HG03060 (cell line): ENCODE measurements at regions not wholly inside any gene's neighbourhood (a gene's known extent, or its start where the extent isn't known, plus 50 kb on each side); places are given as distances from the start of the nearest gene placed in this dataset.
A peak's percentile ranks its signal among the peaks of the same experiment; 100 is the strongest.

Experiments used
- ATAC-seq: cut with Tn5 transposase; IDR thresholded peaks from one replicate; pipeline ENCODE4 v1.9.1; 2021; ENCODE audit warnings: low read depth, moderate number of reproducible peaks; ENCODE audit not compliant: unreplicated experiment

DNA sequence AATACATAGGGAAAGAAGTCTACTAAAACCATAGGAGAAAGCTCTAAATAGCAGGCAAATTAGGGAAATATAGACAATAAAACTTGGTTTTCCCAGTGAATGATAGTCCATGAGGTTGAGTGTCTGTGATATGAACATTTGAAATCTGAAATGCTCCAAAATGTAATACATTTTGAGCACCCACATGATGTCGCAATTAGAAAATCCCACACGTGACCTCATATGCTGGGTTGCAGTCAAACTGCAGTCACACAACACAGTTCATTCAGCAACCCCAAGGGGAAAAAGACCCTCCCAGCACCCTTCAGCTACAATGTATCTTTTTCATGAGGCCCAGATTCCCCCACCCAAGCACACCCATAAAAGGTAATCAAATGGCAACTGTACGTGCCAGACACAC is 155.6 kb downstream of the BTC start:
- no peak for ATAC-seq

DNA sequence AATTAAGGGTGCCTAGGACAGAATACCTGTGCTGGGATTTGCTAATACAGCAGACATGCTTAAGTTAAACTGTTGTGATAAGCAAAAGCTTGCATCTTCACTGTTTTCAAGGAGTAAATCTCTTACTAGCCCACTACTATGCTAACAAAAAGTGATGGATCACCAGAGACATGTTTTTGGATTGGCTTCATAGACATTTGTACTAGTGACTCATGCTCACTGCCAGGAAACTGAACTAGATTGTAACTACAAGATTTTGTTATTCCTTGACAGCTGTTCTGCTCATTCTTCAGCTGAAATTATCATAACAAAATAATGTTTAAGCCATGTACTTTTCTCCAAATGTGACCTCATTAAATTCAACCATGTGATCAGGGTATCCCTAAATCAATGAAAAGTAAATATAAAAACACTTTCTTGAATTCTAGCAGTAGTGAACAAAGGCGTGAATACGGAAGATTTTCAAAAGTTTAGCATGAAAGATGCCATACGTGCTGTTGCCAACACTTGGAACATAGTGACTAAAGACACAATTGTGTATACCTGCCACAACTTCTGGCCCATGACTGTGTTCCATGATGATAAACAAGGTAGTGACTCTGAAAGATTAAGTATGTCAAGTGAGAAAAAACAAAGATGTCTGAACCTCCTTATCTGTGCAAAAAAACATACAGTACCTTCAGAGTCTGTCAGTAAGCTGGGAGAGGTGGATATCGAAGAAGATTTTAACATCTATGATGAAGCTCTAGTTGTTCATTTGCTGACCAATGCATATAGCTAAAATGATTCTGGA is 154.0 kb downstream of the BTC start:
- no peak for ATAC-seq

- ATAC-seq, result no peak
These were observed 152.3 kb downstream of the BTC start for GRCh38 chr4:74642006-74642405.

DNA sequence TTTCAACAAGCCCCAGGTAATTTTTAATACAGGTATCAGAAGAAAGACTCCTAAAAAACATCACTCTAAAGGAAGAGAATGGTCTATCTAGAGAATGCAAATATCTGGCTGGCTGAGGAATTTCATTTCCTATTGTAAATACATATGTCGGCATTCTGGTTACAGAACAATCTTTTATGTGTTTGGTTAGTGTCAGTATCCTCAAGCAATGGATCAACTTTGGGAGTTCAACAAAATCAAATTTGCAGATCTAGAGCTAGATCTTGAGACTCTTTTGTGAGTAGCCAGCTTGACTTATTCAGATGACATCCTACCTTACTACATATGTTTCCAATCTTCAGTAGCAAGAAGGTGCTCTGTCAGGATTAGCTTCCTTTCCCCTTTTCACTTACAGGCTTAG is 145.1 kb downstream of the BTC start:
- ATAC-seq, result no peak

GRCh38 chr4:74651198-74651597 is 143.1 kb downstream of the BTC start:
- no peak for ATAC-seq

DNA sequence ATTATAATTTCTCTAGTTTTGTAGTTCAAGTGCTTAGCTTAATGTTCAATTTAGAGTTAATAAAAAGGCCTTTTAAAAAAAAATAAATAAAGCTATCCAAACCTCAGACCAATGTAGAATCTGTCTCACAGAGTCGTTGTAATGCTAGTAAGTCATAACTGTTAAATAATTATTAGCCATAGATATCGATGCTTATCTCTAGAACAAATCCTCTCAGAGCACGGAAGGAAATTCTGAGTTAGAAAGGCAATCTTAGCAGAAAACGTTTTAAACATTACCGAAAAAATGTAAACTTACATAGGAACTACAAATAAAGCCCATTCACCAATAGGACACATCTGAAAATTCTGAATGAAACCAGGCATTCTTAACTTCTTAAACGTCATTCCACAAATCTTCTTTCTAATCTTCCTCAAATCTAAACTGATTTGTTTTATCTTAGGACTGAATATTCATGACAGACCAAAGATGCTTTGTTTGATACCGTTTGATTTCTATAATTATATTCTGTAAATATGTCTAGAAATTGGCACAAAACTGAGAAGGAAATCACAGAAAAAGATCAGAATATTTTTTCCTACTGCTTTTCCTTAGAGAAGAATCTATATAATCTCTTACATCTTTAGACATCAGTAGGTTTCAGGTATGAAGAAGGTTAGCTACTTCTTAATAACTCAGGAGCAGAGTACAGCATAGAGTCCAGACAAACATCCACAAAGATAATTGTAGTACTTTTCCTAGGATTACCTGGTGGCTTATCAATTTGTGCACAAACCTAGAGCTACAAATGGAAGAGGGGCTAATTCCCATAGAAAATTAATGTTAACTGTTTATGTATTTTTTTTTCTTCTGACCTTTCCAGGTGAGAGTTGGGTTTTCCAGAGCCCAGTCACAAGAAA is 140.7 kb downstream of the BTC start:
- no peak for ATAC-seq

- ATAC-seq, result peak; percentile 62
These were observed 140.1 kb downstream of the BTC start for GRCh38 chr4:74654230-74654681.

GRCh38 chr4:74656596-74656995 is 137.7 kb downstream of the BTC start:
- no peak for ATAC-seq

- ATAC-seq, result no peak
These were observed 136.2 kb downstream of the BTC start for GRCh38 chr4:74658116-74658515.

- no peak for ATAC-seq
These were observed 134.5 kb downstream of the BTC start for GRCh38 chr4:74659576-74660411.

DNA sequence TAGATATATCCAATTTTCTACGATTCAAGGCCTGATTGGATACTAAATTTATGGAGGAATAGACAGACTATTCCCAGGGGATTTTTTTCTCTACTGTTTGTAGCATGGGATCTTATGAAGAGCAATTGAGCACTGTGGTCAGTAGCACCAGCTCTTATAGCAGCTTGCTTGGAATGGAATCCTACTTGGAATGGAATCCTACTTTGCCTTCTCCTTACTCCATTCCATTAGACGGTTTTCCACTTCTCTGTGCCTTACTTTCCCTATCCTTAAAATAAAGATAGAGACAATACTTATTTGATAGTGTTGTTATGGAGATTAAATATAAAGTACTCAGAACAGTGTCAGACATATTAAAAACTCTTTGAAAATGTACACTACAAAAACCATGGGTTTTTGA is 133.5 kb downstream of the BTC start:
- ATAC-seq, result no peak

GRCh38 chr4:74661427-74662201 is 132.7 kb downstream of the BTC start:
- ATAC-seq, result no peak

GRCh38 chr4:74663631-74664030 is 130.7 kb downstream of the BTC start:
- no peak for ATAC-seq

GRCh38 chr4:74665346-74665745 is 129.0 kb downstream of the BTC start:
- ATAC-seq, result no peak

DNA sequence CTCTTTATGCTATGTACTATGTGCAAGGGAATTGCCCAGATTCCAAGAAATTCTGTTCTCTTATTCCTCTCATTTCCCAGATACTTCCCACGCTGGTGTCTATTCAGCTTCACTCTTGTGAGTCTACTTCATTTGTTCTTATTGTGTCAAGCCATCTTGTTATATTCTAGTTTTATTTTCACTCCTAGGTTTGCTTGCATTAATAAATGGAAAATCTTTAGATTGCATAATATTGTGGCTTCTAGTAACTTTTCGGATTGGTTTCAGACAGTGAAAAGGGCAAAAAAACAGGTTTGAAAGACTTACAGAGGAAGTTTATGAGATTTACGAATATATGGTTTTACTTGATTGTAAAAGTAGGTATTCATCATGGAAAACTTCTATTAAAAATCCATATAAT is 128.4 kb downstream of the BTC start:
- ATAC-seq, result no peak

DNA sequence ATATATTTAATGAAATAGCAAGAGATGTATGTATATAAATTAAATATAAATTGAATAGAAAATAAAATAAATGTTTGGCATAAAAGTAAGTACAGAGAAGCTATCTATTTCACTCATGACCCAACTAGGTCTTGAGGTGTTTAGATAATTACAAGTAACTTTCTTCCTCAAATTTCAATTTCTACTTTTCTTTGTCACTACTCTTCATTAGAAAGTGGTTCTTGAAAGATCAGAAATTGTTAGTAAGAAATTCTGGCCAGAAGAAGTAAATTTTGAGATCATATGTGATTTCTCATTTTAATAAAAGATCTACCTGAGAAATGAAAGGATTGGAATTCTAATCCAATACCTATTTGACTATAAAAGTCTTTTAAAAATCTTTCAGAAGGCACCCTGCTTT is 126.9 kb downstream of the BTC start:
- ATAC-seq, result no peak

DNA sequence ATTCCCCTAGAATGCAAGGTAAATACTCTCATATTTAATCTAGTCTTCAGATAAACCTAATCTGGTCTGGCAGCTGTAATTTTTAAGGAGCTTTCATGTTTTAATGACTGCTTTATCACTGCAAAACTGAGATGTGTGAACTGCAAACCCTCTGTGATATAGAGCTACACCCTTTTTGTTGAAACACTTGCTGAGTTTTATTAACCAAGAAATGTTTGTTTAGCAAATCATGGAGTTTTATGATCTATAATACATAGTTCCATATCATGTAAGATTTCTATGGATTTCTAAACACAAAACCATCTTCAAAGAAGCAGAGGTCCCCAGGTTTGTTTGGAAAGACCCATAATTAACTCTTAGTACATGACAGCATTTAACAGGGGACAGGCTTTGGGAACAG is 126.4 kb downstream of the BTC start:
- no peak for ATAC-seq

DNA sequence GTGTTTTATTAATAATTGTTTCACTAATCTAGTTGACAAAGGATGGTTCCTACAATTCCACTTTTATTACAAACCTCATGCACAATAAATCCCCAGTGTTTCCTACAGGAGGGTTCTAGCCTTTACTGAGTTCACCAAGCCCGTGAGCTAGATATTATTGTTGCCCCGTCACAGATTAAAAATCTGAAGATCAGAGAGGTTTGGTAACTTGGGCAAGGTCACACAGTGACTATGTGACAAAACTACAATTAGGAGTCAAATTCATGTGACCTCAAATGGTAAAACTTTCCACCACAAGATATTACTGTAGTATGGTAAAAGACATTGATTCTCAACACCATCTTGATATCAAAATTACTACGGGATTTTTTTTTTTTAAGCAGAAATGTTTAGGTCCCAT is 124.6 kb downstream of the BTC start:
- no peak for ATAC-seq

DNA sequence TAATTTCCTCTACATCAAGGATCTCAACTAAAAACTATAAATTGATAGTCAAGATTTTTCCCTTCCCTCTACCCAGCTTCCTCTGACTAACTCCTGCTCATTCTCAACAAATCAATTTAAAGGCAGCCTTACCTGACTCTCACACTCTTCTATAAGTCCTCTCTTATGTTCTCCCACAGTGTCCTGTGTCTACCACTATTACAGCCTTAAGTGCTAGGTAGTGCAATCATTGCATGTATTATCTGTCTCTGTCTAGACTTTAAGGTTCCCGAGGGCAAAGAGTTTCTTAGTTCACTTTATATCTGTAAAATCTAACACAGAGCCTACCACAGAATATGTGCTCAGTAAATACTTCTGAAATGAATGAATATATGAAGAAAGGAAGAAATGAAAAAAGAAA is 123.7 kb downstream of the BTC start:
- no peak for ATAC-seq

- ATAC-seq, result peak; percentile 55
These were observed 123.1 kb downstream of the BTC start for GRCh38 chr4:74671080-74671698.
